GM18873 (cell line): ENCODE measurements at regions not wholly inside any gene's neighbourhood (a gene's known extent, or its start where the extent isn't known, plus 50 kb on each side); places are given as distances from the start of the nearest gene placed in this dataset.

Source experiments
- ATAC-seq: cut with Tn5 transposase; IDR thresholded peaks from one replicate; pipeline ENCODE4 v1.9.1; 2021; ENCODE audit warnings: mild to moderate bottlenecking, moderate library complexity, moderate number of reproducible peaks; ENCODE audit not compliant: unreplicated experiment, low FRiP score

DNA sequence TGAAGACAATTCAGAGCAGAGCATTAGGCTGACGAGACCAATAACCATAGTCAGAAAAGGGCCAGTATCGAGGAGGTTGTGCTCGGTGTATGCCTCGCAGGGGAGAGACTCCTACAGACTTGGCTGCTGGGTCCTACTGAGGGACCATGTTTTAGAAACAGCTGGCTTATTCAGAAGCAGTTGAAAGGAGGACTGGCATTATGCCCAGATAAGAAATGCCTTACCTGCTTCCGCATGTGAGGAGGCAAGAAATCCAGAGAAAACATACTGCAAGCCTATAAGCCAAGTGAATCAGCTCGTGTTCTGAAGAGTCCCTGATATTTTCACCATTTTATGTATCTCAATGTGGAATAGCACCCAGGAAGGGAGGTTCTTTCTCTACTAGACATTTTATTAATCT is 434.7 kb downstream of the GRB14 start:
- ATAC-seq, result no peak

DNA sequence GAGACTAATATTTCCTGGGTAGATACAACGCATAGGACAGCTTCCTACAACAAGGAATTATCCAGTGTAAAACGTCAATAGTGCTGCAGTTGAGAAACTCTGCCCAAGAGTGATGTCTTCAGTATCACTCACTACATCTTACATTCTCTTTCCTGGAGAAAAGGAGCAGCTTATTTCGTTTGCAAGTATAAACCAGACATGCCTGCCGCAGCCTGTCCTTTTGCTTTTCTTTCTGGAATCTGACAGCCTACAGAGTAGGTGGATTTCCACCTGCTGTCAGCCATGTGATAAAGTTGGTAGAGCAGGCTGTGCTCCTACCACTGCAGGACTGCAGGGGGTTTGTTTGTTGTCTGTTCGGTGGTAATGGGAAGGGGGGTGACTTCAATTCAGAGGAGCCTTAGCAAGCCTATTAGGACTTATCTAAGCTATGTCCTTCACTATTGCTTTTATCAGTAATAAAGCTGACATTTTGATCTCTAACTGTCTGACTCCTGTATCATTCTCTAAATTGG is 439.1 kb downstream of the GRB14 start:
- ATAC-seq, result no peak

DNA sequence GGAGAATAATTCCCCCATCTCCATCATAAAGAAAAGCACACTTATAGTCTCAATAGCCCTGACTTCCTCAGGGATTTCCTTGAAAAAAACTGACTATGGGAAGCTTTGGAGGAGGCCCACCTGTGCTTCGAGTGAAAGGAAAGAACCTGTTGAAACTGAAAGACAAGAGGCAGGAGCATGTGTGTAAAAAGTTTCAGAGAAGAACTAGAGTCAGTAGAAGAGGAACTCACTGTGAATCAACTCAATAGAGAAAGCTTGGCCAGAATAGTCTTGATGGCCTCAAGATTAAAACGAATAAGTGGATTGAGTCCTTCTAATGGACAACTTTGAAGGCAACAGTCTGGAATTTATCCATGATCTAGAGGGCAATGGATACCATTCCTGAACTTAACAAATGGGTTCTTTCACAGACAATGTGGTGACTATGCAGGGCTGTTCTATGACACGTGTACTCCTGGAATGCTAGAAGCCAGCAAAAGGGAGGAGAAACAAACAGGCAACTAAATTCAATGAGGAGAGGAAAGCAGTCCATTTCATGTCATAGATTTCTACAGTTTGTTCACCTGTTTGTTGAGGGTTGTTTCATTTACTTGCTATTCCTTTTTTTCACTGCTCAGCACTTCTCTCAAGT is 442.3 kb downstream of the GRB14 start:
- no peak for ATAC-seq

DNA sequence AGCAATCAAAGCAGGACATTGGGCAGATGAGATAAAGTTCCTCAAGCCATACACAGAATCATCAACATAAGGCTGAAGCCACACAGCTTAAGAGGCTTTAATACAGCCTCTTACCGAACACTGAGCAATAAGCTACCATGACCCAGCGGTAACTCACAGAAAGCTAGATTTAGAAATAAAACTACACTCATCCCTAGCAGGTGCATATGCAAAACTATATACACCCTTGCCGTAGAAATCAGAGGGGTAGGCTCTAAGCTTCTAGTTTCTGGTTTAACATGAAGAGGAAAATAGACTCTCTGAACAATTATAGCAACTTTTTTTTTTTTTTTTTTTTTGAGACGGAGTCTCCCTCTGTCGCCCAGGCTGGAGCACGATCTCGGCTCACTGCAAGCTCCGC is 428.8 kb upstream of the FIGN start:
- ATAC-seq, result no peak

DNA sequence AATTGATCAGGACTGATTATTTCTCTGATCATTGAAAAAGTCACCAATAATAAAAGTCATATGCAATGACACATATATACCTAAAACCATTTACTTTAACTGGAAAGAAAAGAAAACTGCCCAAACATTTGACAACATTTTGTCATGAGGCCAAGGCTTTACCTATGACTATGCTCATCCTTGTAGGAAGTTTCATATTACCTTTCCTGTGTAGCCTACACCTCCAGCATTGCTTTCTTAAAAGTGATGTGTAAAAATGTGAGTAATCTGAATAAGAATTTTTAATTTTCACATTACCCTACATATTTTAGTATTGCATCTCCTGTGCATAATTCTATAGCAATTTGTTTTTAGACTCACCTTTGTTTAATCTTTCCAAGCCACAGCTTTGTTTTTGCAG is 419.8 kb upstream of the FIGN start:
- ATAC-seq, result no peak

DNA sequence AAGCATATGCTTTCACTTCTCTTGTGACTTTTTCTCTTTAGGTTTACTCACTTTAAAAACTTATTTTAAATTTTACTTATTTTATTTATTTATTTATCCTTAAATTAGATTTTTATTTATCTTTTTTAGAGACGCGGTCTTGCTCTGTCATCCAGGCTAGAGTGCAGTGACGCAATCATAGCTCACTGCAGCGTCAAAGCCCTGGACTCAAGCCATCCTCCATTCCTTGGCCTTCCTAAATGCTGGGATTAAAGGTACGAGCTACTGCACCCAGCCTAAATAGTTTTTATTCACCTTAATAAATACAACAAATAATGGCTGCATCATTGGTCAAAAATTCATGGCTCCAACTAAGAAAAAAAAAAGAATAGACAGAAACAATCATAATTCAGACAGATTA is 415.7 kb upstream of the FIGN start:
- no peak for ATAC-seq

DNA sequence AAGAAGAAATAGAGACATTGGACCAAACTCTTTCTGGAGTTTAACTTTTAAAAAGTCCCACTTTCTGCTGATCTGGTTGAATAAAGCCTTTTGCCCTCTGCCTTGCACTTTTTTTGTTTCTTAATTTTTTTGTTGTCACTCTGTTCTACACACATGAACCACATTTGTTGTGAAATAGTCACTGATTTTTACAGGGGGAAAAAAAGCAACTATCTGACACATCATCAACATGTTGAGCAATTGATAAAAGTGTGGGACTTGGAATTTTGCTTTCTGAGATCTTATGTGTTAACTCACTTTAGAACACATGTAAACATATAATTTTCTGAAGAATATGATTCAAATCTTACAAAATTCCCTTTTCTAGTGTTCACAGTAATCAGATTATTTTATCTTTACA is 414.8 kb upstream of the FIGN start:
- ATAC-seq, result no peak

DNA sequence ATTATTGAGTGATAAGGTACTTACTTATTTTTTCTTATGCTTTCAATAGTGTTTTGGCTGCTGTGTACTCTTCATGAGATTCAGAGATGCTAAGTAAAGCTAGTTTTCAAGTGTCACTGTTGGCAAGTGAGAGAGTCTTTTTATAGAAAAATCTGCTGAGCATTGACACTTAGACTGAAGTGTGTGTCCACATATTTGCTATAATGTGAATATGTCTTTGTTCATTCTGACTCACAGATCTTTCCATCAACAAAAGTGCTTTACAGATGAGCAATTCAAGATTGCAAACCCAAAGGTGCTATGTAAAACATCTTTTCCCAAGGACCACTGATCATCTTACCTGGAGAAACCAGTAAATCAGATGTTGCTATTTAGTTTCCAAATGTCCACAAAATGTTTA is 410.6 kb upstream of the FIGN start:
- ATAC-seq, result no peak

DNA sequence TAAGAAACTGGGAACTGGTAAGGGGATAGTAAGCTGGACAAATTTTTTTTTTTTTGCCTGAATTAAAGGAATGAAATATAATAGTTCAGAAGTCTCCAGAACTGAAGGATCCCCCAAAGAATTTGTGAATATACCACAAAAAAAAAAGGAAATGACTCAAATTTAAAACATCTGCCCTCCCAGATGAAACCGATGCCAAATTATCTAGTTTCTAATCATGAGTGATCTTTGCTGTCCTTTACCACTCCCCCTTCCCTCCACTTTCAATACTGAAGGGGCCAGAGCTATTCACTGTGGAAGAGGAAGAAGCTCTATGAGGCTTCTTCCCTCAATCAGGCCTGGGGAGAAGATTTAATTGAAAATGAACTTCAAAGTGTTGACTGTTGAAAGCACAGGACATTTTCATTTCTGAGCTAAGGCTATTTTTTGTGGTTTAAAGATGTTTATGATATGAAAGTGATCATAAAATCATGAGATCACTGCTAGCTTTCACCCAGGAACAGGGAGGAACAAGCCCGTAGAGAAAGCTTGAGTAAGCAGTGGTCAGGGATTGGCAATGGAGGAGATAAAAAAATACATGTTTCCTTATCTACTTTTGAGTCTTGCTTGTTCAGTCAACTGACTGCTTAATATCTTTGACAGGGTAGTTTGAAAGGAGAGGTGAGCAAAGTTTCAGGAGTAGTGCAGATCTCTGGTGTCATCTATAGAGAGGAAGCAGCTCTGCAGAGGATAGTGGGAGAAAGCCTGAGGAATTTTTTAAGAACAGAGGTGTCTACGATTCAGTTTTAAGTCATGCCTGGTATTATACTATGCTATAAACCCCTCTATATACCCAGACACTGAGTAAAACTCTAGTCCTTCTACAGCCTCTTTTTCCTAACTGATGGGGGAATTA is 409.5 kb upstream of the FIGN start:
- no peak for ATAC-seq

DNA sequence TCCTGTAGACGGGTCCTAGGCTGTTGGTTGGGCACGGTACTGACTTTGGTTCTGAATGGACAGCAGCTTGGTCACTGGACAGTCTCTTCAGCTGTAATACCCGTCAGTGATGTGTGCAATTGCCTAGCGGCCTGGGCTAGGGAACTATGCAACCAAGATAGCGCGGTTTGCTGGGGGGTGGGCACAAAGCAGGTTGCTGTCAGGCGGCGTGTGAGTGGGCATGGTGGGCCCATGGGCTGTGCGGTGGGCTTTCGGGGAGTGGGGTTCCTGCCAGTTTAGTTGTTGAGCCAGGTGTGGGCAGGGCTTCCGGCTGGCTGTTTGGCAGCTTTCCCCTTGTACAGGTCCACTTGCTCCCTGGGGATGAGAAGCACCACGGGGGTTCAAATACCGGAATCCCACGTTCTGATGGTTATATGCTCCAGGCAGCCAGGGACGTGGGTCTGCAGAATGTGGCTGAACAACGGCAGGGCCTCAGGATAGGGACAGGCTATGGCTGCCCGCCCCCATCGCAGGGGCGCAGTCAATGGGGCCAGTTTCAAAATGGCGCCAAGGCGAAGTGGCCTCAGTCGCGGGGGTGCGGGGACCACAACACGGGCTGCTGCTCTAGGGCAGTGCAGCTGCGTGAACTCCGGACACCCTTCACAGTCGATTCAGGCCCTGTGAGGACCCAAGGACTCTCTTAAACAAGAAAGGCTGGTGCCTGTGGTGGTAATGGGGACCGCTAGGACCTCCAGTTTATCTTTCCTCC is 407.5 kb upstream of the FIGN start:
- no peak for ATAC-seq

DNA sequence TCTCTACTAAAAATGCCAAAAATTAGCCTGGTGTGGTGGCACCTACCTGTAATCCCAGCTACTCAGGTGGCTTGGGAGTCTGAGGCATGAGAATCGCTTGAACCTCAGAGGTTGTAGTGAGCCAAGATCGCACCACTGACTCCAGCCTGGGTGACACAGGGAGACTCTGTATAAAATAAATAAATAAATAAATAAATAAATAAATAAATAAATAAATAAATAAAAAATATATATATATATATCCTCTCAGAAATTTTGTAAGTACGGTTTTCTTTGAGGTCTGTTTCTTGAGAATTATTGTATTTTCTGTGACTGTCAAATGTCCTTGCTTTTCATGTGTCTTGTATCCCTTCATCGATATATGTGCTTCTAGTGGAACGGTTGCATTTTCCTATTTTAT is 406.9 kb upstream of the FIGN start:
- no peak for ATAC-seq

DNA sequence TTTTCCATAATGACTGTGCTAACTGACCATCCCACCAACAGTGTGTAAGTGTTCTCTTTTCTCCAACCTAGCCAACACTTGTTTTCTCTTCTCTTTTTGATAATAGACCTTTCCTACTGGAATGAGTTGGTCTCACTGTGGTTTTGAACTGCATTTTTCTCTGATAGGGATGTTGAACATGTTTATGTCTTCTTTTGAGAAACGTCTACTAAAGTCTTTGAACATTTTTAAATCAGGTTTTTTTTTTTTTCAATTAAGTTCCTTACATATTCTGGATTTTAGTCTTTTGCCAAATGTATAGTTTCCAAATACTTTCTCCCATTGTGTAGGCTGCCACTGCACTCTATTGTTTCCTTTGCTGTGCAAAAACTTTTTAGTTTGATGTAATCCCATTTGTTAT is 405.5 kb upstream of the FIGN start:
- no peak for ATAC-seq

DNA sequence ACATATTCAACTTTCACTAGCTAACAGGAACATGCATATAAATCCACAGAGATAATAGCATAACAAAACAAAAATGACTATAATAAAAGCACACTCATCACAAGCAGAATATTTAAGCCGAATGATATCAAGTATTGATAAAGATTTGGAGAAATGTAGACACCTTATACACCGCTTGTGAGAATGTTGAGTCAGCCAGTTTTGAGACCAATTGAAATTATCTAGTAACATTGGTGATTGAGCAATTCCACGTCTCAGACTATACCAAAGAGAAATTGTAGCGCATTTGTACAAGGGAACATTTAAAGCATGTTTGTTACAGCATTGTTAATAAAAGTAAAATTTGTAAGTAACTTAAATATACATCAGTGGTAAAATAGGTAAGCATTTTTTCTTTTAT is 402.9 kb upstream of the FIGN start:
- no peak for ATAC-seq

DNA sequence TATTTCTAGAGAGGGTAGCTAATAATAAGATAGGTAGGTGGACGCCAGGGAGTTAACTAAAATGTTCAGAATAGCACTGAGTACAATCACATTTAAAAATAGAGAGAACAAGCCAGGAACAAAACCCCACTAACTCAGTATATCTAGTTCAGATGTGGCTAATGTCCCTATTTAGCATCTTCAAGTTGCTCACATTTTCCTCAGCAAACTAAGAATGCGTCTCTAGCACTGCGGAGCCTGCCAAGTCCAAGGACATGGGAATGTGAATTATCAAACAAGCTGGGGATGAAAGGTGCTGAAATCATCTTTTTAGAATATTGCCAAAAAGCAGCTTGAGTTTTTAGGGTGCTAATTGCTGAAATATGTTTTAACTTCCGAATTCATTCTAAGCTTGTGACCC is 398.5 kb upstream of the FIGN start:
- no peak for ATAC-seq

DNA sequence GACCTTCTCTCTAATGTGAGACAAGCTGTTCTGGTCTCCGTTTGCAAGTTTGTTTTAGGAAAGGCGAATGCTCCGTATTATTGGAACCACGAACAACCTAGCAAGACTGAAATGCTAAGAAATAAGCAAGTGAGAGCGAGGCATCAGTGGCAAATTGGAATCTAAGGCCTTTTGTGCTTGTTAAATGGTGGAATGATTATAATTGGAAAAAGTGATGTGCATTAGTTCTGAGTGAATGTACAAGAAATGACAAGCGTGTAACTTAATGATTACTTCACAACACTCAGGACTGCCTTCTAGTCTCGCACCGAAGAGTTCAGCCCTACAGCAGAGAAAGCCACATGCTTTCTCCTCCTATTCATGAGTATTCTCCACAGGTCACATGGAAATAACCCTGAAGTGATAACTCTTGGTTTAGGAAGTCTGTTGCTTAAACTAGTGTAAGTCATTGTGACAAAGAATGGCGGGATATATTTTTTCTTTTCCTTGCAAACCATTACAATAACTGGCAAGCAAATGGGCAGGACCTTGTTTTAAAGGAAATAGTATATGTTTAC is 392.2 kb upstream of the FIGN start:
- no peak for ATAC-seq

DNA sequence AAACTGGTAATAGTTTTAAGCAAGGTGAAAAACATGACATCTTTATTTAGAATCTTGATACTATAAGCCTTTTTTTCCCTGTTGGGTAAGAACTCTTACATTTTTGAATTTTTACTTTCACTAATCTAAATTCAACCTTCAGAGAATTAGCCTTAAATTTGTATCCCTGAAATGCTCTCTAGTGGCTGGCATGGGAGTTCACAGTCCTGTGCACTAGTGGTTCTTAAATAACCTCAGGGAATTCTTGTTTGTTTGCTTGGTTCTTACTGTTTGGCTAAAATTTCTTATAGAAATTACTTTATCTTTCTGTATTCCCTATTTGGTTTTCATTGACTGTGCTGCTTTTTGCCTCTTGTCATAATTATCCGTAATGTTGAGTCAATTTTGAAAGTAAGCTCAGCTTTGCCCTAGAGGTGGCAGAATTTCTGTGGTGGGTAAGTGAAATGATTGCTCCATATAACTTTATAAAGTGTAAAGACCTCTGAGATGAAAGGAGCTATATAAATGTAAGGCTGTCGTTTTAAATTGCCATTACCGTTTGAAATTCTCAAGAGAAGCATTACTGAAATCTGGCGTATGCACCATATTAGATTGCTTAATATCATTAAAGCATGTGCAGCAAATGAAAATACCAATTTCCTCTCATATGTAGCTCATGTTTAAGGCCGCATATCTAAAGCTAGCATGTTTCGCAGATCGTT is 391.3 kb upstream of the FIGN start:
- ATAC-seq, result no peak

DNA sequence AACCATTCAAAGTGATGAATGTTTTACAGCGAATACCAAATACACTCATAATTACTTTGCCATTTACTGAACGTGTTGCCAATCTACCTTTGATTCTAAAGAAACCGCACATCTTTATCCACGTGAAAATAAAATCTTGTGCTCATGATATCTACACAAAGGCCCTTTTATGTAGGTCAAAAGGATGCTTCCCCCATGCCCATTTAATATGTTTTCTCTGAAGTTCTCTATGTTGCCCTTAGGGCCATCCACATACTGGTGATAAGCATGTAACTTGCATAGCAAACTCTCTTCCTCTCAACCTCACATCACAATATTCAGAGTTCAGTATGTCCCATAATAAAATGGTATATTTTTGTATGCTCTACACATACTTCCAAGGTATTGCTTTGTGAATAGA is 380.0 kb upstream of the FIGN start:
- no peak for ATAC-seq

DNA sequence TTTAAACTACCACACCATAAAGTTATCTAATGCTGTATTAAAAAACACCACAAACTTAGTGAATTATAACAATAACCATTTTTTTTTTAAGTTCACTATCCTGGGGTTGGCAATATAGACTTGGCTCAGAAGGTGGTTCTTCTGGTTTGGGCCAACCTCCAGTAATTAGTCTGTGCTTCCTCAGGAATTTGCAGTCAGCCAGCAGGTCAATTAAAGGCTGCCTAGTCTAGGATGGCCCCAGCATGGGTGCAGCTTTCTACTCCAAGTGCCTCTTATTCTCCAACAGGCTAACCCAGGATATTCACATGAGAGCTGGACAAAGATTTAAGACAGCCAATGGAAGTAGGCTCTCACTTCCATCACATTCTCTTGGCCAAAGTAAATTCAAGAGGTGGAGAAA is 379.1 kb upstream of the FIGN start:
- no peak for ATAC-seq

DNA sequence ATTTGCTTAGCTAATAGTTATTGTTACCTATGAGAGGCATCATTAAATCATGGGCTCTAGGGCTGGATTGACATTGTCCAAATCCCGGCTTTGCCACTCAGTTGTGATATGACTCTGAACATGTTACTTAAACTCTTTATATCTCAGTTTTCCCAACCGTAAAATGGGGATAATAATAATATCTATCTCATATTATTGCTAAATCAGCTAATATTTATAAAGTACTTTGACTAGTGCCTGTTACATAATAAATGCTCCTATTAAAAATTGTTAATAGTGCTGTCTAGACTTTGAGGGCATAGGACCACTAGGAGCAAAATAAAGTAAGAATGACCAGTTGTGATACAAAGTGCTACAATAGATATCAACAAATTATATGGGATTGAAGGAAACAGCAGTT is 376.3 kb upstream of the FIGN start:
- ATAC-seq, result no peak

DNA sequence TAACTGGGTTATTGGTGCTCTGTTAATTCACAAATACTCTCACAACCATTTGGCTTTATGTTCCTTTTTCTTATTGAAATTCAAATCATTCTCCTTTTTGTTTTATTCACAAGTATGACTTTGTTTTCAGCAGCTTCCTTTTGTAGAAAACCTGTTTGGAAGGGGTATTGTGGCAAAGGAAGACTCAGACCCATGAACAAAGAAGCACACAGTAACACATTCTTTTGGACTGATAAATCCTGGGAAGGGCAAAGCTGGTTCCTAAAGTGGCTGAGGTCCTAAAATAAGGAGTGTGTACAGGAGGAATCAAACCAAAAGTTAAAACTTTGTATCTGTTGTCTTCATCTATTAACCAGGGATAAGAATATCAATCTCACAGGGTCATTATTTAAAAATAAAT is 374.7 kb upstream of the FIGN start:
- no peak for ATAC-seq
